ENCODE measurements at regions not wholly inside any gene's neighbourhood (a gene's known extent, or its start where the extent isn't known, plus 50 kb on each side); places are given as distances from the start of the nearest gene placed in this dataset.

GRCh38 chr12:22882559-22882958, 257.6 kb downstream of the ETNK1 start:
- no peak overlapping the region for H3K4me3 Mint-ChIP-seq
- Histone ChIP-seq H3K27me3 (replicated peaks in 1 of 4; ENCODE audit: control extremely low read depth in 1 of 4, control insufficient read depth in 3 of 4, insufficient read depth in 4 of 4, low read length in 3 of 4) (no peaks in the 10 kb centered on the region), H3K36me3 (replicated peaks in 1 of 2; ENCODE audit: control extremely low read depth in 1 of 2, control insufficient read depth in 1 of 2, extremely low read depth in 1 of 2, insufficient read depth in 2 of 2, low read length in 1 of 2) (no peaks in the 10 kb centered on the region), H2AFZ (ENCODE audit: insufficient read depth, low read depth, low read length, poor library complexity, severe bottlenecking) (no peak overlapping the region), H3K79me2 (ENCODE audit: control insufficient read depth, insufficient read depth, low read length) (no peaks in the 10 kb centered on the region), H3K4me3 (ENCODE audit: control extremely low read depth in 1 of 5, extremely low read depth in 1 of 5, insufficient read depth in 1 of 5, low read depth in 2 of 5, low read length in 4 of 5) (no peak overlapping the region), H3K4me1 (ENCODE audit: control insufficient read depth in 2 of 2, insufficient read depth in 2 of 2, low read length in 2 of 2) (no peaks in the 10 kb centered on the region), H3K9me3 (ENCODE audit: control extremely low read depth in 1 of 3, control insufficient read depth in 2 of 3, insufficient read depth in 1 of 3, low read length in 2 of 3) (no peaks in the 10 kb centered on the region), H3K9ac (ENCODE audit: low read length) (no peak overlapping the region), H3K4me2 (replicated peaks; ENCODE audit: low read depth, low read length, poor library complexity, severe bottlenecking) (no peak overlapping the region), H4K20me1 (ENCODE audit: control insufficient read depth, insufficient read depth, low read length, poor library complexity, severe bottlenecking) (no peaks in the 10 kb centered on the region), H3K27ac (ENCODE audit: low read length in 2 of 2) (no peak overlapping the region)
- POLR2A ChIA-PET: no interaction called here
- no peak overlapping the region for H3K27ac Mint-ChIP-seq
- H3K4me1 Mint-ChIP-seq: no peaks in the 10 kb centered on the region
- no peaks in the 10 kb centered on the region for H3K9me3 Mint-ChIP-seq (ENCODE audit: insufficient read depth)
- no peak for ATAC-seq (ENCODE audit: low read depth)
- intact Hi-C loops (cut with micrococcal nuclease): no loop called here
- no peak for DNase-seq
- TF ChIP-seq EZH2 (IDR thresholded peaks at IDR 0.05; ENCODE audit: borderline replicate concordance, insufficient read depth, low read depth, low read length, poor library complexity, severe bottlenecking) (no peak), CTCF (IDR thresholded peaks at IDR 0.05) (no peak)
- WGBS (ENCODE audit: insufficient coverage): no CpG with 5 or more reads among the region's 2 CpGs
- CTCF ChIA-PET: no interaction called here
- H3K27me3 Mint-ChIP-seq: peaks cover 3% of the 10 kb centered on the region

- H3K36me3 ChIP-seq (replicated peaks in 1 of 2; ENCODE audit: control extremely low read depth in 1 of 2, control insufficient read depth in 1 of 2, extremely low read depth in 1 of 2, insufficient read depth in 2 of 2, low read length in 1 of 2): no peaks in the 10 kb centered on the region
- H3K9me3 Mint-ChIP-seq (ENCODE audit: insufficient read depth): no peaks in the 10 kb centered on the region
- intact Hi-C loops (cut with micrococcal nuclease): no loop called here
- no peaks in the 10 kb centered on the region for H4K20me1 ChIP-seq (ENCODE audit: control insufficient read depth, insufficient read depth, low read length, poor library complexity, severe bottlenecking)
- no peak overlapping the region for H3K4me2 ChIP-seq (replicated peaks; ENCODE audit: low read depth, low read length, poor library complexity, severe bottlenecking)
- H3K9me3 ChIP-seq (ENCODE audit: control extremely low read depth in 1 of 3, control insufficient read depth in 2 of 3, insufficient read depth in 1 of 3, low read length in 2 of 3): no peaks in the 10 kb centered on the region
- H3K79me2 ChIP-seq (ENCODE audit: control insufficient read depth, insufficient read depth, low read length): no peaks in the 10 kb centered on the region
- no CpG with 5 or more reads among the region's 2 CpGs for WGBS (ENCODE audit: insufficient coverage)
- no peak overlapping the region for H3K4me3 ChIP-seq (ENCODE audit: control extremely low read depth in 1 of 5, extremely low read depth in 1 of 5, insufficient read depth in 1 of 5, low read depth in 2 of 5, low read length in 4 of 5)
- H2AFZ ChIP-seq (ENCODE audit: insufficient read depth, low read depth, low read length, poor library complexity, severe bottlenecking): no peak overlapping the region
- no peak overlapping the region for H3K4me3 Mint-ChIP-seq
- H3K27ac ChIP-seq (ENCODE audit: low read length in 2 of 2): no peak overlapping the region
- no peak for DNase-seq
- no peaks in the 10 kb centered on the region for H3K27me3 ChIP-seq (replicated peaks in 1 of 4; ENCODE audit: control extremely low read depth in 1 of 4, control insufficient read depth in 3 of 4, insufficient read depth in 4 of 4, low read length in 3 of 4)
- no peaks in the 10 kb centered on the region for H3K4me1 Mint-ChIP-seq
- TF ChIP-seq CTCF (IDR thresholded peaks at IDR 0.05) (no peak), EZH2 (IDR thresholded peaks at IDR 0.05; ENCODE audit: borderline replicate concordance, insufficient read depth, low read depth, low read length, poor library complexity, severe bottlenecking) (no peak)
- ChIA-PET POLR2A (no interaction called here), CTCF (no interaction called here)
- ATAC-seq (ENCODE audit: low read depth): no peak
- no peak overlapping the region for H3K27ac Mint-ChIP-seq
- no peak overlapping the region for H3K9ac ChIP-seq (ENCODE audit: low read length)
- H3K4me1 ChIP-seq (ENCODE audit: control insufficient read depth in 2 of 2, insufficient read depth in 2 of 2, low read length in 2 of 2): no peaks in the 10 kb centered on the region
- peaks cover 11% of the 10 kb centered on the region for H3K27me3 Mint-ChIP-seq
These were observed 268.9 kb downstream of the ETNK1 start for GRCh38 chr12:22893878-22894277.

Data from B cell (primary cell).